GM19043 (cell line): ENCODE measurements at regions not wholly inside any gene's neighbourhood (a gene's known extent, or its start where the extent isn't known, plus 50 kb on each side); places are given as distances from the start of the nearest gene placed in this dataset.

Experiments used
- ATAC-seq: cut with Tn5 transposase; IDR thresholded peaks from one replicate; pipeline ENCODE4 v1.9.1; 2021; ENCODE audit warnings: low read depth; ENCODE audit not compliant: unreplicated experiment

DNA sequence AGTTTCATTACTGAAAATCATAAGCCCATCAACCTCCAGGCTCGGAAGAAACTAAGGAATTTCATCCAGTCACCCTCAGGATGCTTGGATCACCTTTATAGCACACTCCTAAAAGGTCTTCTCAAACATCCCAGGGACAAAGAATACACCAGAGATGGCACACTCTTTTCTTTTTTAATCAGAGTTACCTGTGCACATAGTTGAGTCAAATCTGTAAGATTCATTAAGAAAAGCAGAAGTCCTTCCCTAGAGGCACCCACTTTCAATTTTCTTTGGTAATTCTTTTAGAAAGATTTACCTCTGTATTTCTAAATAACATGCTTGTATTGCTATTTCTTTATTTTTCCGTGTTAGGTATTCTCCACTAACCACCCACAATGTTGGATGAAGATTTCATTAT is 50.6 kb upstream of the IL6 start:
- ATAC-seq = no peak

DNA sequence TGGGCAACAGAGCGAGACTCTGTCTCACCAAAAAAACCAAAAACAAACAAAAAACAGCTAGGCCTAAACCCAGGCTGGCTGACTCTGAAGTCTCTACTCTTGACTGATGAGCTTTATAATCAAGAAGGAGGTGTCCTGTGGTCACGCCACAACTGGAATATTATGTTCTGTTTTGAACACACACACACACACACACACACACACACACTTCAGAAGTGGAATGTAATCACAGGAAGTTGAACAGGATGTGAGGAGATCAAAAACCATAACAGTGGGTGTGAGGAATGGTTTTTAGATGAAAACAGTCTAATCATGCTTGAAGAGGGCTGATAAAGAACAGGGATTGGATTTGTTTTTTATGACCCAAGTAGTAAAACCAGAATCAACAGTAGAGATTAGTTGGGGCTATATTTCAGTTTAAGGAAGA is 51.1 kb upstream of the IL6 start:
- no peak for ATAC-seq

DNA sequence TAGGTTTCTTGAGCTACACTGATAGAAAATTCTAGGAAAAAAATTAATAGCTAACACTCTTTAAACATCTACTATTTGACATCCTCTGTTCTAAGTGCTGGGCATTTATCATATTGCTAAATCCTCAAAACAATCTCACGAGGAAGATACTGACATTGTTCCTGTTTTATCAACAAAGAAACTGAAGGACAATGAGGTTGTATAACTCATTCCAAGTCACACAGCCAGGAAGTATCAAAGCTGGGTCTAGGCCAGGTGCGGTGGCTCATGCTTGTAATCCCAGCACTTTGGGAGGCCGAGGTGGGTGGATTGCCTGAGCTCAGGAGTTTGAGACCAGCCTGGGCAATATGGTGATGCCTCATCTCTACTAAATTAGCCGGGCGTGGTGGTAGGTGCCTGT is 51.6 kb upstream of the IL6 start:
- ATAC-seq = no peak

DNA sequence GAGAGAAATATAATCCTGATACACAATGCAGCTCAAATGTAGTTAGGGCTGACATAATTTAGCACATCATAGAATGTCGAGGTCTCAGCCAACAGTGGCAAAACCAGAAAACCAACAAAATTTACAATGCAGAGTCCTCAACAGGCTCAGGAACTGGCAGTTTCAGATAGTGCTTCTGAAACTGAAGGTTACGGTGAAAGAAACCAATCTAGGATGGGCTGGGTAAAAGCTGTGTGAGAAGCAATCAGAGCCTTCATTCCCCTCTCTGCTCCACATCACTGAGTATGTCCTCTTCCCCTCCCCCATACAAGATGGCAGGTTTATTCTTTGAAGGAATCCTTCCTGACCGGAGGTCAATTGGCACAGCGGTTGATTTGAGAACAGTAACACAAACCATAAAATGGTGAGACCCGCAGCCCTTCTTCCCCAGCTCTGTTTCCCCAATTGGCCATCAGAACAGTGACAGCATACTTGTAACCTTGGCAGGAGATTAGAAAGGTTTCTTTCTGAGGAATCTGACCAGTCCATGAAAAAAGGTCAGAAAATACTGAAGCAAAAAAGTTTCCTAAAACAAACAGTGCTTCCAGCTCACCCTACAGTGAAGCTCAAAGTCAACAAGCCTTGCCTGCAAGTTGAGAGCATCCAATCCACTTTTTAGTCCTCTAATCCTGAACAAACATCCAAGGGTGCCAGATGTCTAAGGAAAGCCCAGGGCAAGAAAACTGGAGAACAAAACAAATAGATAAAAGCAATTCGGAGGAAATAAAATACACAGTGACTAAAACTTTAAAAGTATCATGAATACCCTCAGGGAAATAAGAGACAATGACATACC is 53.9 kb upstream of the IL6 start:
- peak; percentile 78 for ATAC-seq

DNA sequence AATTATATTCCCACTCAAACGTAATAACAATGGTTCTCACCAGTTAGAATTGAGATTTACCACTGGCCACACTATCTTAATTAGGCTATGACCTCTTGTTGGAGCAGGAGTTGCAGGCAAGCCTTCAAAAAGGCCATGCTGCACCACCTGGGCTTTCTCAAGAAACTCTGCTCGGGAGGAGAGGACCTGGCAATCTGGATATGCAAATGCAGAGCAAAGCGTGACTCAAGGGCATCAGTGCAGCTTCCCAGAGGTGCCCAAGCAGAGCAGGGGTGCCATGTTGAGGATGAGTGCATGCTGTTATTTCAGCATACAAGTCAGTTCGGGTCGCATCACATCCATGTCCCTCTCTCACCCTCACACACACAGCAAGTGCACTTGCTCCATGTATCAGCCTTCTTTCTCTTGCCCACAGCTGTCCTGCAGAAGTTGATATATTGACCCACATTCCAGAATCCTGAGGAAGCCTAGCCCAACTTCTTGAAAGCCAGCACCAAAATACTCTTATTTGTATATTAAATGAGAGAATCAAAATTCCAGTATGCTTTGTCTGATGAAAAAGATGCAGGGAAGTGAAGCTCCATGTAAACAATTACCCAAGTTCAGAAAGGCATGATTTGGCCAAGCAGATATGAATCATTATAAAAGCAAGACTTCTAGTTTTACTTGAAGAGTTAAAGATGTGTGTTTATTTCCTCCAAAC is 55.7 kb upstream of the IL6 start:
- ATAC-seq = no peak

DNA sequence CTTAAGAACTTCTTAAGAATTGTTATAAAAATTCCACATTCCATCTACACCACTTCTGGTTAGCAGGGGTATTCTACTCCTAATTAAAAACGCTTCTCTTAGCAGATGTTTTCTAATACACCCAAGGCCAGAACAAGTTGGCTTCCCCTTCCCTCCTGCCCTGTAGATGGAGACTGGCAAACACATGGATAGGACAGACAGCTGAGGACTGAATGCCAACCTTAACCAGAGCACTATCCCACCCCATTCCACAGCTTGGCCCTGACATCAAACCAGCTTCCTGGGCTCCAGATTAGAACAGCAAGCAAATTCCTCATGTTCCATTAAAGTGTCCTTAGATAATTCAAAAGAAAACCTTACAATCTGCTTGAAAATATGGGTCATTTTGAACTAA is 56.6 kb upstream of the IL6 start:
- no peak for ATAC-seq

DNA sequence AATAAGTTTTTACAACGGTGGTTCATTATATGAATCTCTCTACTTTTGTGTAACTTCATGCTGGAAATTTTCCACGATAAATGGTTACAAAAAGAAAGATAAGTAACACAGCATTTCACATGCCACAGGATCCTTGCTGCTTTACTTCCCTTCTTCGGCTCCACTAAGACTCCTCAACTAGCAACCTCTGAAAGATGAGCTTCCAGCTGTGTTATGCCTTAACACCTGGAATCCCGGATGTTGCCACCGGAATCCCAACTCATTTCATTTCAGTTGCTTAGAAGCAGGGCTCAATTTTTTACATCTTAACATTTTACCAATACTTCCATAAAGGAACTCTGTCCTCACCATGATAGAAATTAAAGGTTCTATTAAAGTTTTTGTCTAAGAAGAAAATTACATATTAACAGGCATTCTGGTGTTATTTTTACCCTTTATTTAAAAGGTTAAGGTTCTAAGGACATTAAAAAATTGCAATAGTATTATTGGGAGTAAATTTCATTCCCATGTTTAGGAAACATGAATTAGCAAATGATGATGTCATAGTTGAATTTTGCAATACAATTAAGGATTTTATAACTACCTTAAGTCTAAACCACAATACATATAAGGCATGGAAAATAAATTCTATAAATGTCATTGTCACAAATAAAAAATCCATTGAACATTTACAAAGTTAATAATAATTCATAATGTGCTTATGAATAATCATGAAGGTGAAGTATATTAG is 57.1 kb upstream of the IL6 start:
- no peak for ATAC-seq

DNA sequence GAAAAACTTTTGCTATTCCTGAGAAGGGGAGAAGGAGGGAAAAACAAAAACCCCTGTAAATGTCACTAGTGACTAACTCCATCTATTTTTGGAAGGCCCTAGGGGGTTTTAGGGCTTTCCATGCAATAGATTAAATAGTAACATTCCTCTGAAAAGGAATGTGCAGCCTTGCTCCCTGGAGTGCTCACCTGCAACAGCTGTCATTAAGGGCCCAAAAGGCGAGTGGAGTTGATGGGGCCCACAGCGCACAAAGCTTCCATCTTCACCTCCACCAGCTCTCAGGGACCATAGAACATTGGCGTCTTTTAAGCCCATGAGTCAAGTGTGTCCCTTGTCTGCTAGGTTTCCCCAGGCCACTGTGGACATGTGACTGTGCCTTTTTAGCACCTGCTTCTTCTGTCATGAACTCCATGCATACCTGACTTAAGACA is 58.0 kb upstream of the IL6 start:
- no peak for ATAC-seq

DNA sequence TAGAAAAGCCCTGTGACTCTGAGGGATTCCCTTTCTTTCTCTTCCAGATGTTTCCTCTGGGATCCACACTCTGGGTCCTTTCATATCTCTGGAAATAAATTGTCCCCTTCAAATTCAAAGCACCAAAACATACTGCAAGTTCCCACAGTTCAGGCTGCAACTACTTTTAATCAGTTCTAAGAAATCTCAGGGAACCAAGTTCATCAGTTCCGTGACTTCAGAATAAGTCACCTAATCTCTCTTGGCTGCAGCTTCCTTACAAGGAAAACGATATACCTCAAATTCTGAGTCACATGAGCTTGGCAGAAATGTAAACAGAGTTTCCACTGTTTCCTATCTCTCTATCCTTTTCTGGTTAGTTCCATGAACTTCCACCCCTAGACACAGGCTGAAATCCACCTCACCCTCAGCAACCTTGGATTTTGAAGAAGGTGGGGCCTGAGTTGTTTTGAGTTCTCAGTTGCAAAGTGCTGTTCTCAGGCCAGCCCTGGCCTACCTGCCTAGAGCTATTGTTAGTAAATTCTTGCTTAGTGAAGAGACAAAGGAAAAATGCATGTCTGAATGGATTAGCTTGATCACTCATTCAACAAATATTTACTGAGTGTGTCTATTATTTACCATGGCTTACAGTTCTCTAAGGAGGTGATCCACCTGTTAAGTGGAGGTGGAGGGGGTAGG is 59.3 kb upstream of the IL6 start:
- ATAC-seq = no peak

DNA sequence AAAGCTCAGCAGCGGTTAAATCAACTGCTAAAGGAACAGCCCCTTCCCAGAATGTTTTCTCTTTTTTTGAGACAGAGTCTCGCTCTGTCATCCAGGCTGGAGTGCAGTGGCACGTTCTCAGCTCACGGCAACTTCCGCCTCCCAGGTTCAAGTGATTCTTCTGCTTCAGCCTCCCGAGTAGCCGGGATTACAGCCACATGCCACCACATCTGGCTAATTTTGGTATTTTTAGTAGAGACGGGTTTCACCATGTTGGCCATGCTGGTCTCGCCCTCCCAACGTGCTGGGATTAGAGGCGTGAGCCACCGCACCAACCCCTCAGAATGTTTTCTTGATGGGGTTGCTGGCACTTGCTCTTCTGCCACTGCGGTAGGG is 59.8 kb upstream of the IL6 start:
- no peak for ATAC-seq

DNA sequence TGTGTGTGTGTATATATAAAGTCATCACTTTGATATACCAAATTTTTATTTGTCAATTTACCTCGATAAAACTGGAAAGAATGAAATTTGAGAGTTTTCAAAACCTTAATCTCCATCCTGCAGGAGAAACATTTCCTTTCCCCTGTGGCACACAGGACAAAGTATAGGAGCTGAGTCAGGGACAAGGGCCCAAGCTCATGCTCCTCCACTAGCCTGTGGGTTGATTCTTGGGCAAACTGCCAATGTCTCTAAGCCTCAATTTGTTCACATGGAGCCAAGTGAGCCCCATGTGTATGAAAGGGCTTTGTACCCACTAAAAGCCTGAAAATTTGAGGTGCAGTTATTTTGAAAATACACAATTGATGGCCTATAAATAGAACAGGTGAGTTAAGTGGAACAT is 60.3 kb upstream of the IL6 start:
- ATAC-seq = no peak

DNA sequence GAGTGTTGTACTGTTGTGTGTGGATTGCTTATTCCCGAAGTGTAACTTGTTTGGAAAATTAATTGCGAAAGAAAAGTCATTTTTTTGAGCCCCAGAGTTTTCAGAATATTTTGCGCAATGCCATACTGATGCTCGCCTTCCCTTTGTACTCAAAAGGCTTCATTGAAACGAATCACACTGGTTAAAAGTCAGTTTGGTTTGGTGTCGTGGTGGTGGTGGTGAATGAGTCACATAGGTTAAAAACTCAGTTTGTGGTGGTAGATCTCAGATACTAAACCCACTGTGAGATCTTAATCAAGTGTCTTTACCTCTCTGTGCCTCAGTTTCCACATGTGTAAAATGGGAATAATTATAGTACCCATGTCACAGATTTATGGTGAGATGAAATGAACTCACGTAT is 61.1 kb upstream of the IL6 start:
- no peak for ATAC-seq

DNA sequence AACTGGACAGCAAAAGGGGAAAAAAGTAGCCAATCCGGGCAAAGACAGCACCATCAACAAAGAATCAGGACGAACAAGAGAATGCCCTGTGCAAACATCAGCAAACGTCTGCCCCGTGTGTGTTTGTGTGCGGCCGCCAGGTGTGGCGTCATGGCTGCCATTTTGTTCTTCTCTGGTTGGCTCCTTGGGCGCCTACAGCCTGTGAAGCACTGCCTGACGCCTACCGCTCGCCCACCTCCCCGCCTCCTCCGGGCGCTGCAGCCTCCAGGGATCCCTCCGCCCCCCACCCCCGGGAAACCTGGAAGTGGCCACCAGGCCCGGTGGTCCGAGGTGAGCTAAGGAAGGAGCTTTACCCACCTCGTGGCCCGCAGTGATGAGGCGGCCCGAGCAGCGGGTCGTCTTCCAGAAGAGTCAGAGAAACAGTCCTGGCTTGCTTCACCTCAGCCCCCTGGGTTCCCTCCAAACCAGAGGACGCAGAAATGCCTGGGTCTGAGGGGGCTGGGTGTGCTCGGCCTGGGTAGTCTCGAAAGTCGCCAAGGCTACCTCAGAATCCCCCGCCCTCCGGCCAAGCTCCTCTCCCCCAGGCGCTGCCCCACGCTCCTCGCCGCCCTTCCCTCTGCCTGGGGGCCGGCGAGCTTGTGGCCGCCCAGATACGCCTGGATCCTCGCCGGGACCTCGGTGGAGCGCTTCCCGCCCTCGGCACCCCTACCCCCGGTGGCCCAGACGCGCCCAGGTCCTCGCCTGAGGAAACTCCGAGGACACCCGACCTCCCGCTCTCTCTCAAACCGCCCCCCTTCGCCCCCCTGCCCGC is 61.8 kb upstream of the IL6 start:
- ATAC-seq = no peak

DNA sequence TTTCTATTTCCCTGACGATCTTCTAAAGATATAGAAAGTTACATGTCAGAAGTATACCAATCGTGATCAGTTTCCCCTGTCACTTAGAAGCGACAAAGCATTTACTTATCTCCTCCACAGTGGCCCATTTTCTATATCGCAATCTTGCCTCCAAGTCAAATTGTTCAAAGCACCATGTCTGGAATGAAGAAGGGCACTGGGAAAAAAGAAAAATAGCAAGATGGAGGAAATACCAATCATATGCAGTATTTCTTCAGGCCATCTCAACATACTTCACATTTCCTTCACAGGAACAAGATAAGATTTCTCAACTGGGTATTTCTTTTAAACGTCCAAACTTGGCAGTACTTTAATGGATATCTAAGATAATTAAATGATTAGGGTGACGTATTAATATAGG is 63.3 kb upstream of the IL6 start:
- no peak for ATAC-seq

DNA sequence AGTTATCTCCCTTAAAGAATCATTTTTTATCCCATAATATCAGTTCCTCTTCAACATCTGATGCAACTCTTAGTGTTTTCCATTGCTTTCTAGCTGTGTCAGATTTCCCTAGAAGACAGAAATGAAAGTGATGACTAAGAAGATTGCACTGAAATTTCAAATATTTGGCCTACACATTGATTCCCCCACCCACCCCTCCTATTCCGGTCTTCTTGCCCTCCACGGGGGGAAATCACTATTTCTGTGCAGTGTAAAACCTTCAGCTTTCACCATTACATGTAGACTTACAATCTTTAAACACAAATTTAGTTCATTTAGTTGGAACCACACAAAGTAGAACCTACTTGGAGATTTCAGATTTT is 63.7 kb upstream of the IL6 start:
- ATAC-seq = no peak

DNA sequence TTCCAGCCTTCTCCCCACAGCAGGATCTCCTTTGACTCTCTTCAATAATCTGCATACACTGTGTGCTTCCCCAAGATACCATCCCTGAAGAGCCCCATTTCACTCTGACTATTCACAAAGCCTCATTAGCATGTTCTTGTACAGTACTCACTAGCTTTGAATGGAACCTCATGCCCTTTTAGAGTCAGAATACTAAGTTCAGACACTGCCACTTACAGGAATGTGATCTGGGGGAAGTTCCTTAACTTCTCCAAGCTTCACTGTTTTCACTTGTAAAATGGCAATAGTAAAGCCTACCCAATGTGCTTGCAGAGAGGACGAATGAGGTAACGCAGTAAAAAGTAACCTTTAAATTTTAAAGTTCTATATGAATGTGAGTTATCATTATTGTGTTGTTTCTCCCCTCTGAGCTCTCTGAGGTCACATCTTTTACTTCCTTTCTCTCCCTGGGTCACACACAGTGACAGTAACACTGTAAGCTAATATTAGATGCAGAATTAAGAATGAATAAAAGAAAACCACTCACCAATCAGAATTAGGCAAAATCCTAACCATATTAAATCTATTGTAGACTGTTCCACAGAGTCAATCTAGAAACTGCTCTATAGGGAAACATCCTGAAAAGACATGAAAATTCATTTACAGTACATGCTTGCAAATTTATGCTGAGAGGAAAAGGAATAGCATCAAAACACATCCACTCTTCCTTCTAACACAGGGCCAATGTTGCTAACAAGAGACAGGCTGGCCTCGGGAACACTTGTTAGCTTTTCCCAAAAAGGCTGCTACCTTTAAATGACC is 64.2 kb upstream of the IL6 start:
- ATAC-seq = no peak

DNA sequence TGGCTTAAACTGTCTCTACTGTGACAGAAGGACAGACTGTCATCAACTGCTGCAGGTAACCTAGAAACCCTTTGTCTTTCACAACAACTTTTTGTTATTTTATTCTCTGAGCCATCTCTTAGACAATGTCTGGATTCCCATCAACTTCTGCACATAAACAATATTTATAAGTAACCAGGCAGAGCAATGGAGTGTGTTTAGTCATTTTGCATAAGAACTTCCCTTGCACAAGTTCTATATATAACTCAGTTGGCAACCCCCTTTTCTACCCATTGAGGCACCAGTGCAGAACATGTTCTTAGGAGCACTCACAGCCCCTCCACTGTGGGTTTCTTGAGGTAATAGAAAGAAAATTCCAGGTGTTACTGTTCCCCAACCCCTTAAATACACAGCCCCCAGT is 65.0 kb upstream of the IL6 start:
- ATAC-seq = no peak

DNA sequence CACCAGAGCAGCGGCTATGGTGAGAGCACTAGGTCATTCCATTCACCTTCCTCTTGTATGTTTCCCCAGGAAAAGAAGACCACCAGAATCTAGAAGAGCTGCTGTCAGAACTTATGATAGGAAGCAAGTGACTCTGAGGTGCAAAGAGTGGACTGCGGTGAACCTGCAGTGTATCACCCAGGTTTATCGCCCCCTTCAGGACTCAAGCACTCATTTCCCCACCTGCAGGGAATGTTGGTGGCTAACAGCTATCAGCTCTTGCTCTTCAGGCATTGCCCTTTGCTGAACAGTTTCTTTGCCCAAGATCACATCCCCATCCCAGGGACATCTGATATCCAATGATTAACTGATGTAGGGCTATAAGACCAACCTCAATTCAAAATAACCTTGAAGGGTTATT is 66.3 kb upstream of the IL6 start:
- ATAC-seq = no peak

DNA sequence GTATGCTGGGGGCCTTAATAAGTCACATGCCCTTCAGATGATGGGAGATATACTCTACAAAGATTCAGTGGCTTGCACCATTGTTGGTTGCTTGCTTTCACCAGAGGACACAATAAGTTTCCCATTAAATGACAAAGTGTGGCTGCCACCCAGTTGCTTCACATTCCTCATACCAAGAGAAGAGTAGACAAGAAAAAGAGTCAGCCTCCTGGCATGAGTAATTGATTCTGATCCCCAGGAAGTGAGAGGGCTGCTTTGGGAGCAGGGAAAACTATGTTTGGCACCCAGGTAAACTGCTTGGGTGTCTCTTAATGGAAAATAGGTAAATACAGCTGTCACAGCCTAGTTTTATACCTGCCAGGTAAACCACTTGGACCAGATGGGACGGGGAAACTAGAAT is 66.7 kb upstream of the IL6 start:
- ATAC-seq = no peak

DNA sequence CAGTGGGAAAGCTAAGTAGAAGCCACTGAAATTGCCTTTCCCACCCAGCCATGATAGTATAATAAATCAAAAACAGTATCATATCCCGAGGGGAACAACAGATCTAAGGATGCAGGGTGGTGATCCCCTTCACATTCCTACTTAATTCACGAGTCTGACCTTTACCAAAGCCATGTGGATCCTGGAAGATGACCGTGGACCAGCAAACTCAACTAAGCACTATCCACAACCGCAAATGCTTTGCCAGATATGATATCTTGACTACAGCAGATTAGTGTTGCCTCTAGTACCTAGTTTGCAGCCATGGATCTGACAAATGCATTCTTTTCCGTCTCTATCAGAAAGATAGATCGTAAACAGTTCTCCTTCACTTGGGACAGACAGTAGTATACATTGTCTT is 67.3 kb upstream of the IL6 start:
- ATAC-seq = no peak
